ENCODE measurements at regions not wholly inside any gene's neighbourhood (a gene's known extent, or its start where the extent isn't known, plus 50 kb on each side); places are given as distances from the start of the nearest gene placed in this dataset.

DNA sequence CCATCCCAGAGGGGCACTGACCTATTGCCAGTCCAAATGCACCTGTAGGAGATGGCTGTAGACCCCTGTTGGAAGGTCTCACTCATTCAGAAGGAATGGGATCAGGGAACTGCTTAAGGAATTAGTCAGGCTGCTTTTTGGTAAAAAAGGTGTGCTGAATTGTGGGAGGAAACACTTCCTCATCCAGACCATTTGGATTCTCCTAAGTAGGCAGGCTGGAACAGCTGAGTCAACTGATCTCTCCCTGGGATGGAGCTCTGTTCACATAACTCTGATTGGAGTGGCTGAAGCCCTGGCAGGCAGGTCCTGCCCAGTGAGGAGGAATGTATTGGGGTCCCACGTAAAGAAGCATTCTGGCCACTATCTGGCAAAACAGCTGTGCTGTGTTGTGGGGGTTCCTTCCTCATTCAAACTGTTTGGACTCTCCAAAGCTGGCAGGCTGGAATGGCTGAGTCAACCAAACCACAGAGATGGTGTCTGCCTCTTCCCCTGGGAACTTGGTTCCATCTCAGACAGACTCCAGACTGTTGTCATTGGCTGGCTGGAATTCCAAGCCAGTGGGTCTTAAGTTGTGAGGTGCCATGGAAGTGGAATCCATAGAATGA, 70.7 kb upstream of the PDC start:
- TF ChIP-seq, protein P1, sequence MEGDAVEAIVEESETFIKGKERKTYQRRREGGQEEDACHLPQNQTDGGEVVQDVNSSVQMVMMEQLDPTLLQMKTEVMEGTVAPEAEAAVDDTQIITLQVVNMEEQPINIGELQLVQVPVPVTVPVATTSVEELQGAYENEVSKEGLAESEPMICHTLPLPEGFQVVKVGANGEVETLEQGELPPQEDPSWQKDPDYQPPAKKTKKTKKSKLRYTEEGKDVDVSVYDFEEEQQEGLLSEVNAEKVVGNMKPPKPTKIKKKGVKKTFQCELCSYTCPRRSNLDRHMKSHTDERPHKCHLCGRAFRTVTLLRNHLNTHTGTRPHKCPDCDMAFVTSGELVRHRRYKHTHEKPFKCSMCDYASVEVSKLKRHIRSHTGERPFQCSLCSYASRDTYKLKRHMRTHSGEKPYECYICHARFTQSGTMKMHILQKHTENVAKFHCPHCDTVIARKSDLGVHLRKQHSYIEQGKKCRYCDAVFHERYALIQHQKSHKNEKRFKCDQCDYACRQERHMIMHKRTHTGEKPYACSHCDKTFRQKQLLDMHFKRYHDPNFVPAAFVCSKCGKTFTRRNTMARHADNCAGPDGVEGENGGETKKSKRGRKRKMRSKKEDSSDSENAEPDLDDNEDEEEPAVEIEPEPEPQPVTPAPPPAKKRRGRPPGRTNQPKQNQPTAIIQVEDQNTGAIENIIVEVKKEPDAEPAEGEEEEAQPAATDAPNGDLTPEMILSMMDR (conservative IDR thresholded peaks at IDR 0.05 in 1 of 2, IDR thresholded peaks at IDR 0.05 in 1 of 2; ENCODE audit: low read depth in 1 of 2, low read length in 2 of 2): no peak
- no peak for TF ChIP-seq EZH2 (IDR thresholded peaks at IDR 0.05; ENCODE audit: low read length, missing control alignments)

Data from fibroblast of lung (primary cell).